Adrenal gland (tissue), 5 donors: ENCODE measurements at regions not wholly inside any gene's neighbourhood (a gene's known extent, or its start where the extent isn't known, plus 50 kb on each side); places are given as distances from the start of the nearest gene placed in this dataset.

ENCODE experiments used
- CTCF ChIP-seq, 6 experiments: fragments of 450-650 bp in 4 of 6; fragments of 200-600 bp in 2 of 6; sonication (generic) in 1 of 6; IDR thresholded peaks; 1 replicate in 5 of 6; 2 replicates in 1 of 6; pipeline versions ENCODE4 v1.5.1 to v1.8.0; 2016 to 2021; ENCODE audit warnings: antibody characterized with exemption in 6 of 6, mild to moderate bottlenecking in 2 of 6, moderate library complexity in 1 of 6
- POLR2A ChIP-seq, 2 donors: fragments of 450-650 bp; IDR thresholded peaks; one replicate each; pipeline ENCODE4 v1.6.1; 2017; ENCODE audit warnings: antibody characterized with exemption in 2 of 2, mild to moderate bottlenecking in 2 of 2, moderate library complexity in 1 of 2
- donor health status: DM: no; HTN: no; CAD: no.

DNA sequence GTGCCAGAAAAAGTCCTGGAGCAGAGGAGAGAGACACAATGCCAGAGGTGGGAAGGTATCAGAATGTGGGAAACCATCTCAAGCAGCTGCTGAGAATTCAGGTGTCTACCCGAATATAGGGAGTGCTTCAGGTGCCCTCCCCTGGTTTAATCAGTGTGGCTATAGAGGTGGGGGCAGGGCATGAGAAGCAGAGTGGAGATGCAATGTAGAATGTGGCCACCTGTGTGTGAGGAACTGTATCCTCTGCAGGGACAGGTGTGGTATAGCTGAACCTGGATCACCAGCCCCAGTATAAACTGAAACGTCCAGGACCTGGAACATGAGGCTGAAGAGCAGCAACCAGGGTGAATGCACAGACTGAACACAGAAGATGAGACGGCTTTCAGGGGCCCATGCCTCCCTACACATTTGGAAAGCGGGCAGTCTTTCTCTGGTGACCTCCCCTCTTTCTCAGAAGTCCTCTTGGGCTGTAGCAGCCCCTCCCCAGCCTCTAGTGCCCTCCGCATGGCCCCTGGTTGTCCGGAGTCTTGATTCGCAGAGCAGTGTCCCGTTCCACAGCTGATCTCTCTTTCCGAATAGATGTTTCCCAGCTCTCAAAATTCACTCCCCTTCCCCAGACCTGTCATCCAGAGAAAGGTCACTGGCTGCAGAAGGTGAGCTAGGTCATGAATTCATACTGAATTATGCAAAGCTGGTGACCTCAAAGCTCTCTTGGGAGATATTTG, 103.1 kb downstream of the ABHD5 start:
- TF ChIP-seq CTCF (IDR thresholded peaks at IDR 0.05) (no peak), POLR2A (IDR thresholded peaks at IDR 0.05) (no peak)
